ELR (cell line): ENCODE measurements at regions not wholly inside any gene's neighbourhood (a gene's known extent, or its start where the extent isn't known, plus 50 kb on each side); places are given as distances from the start of the nearest gene placed in this dataset.
"Not testable (repeated sequence)": the region's sequence is repeated elsewhere in the genome, so short reads cannot be mapped to it uniquely, and the experiment has no call there.

Source experiments
- DNase-seq: peaks from one replicate; pipeline ENCODE4 v3.0.0-alpha.2; 2015; ENCODE audit warnings: low read depth

DNA sequence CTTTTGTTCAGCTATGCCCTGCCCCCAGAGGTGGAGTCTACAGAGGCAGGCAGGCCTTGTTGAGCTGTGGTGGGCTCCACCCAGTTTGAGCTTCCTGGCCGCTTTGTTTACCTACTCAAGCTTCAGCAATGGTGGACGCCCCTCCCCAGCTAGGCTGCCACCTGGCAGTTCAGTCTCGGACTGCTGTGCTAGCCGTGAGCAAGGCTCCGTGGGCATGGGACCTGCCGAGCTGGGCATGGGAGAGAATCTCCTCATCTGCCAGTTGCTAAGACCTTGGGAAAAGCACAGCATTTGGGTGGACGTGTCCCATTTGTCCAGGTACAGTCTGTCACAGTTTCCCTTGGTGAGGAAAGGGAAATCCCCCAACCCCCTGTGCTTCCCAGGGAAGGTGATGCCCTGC is 270.0 kb upstream of the TCERG1L start:
- not testable (repeated sequence) for DNase-seq

DNA sequence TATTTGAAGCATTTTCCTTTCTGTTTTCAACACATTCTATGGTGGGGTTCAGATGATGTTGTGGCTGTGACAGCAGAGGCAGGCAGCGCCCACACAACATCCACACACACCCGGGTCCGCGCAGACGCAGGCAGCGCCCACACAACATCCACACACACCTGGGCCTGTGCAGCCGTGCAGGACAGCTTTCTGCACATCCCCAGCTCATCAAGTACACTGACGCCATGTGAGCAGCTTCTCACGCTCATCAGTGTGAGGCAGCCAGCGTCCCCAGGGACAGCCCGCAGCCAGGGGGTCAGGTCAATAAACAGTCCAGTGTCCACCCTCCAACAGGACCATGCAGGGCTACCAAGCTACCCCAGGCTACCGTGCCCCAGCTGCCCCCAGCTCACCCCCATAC is 272.8 kb upstream of the TCERG1L start:
- DNase-seq = no peak

DNA sequence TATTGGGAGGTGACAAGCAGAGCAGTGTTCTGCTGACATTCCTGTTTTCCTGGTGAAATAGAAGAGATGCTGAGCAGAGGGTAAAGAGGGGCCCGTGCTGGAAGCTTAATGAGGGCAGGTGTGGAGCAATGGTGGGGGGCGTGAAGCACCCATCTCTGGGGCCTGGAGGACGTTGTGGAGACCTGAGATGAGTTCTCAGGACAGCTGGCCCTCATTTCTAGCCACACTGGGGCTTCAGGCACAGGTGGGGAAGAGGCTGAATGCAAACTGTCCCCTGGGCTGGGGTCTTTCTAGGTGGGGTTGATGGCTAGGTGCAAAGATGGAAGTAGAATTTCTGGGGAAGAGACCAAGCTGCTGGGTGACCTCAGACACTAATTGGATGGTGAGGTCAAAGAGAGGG is 274.2 kb upstream of the TCERG1L start:
- DNase-seq = no peak

- no peak for DNase-seq
Observed at GRCh38 chr10:131586958-131587357, 275.4 kb upstream of the TCERG1L start.

DNA sequence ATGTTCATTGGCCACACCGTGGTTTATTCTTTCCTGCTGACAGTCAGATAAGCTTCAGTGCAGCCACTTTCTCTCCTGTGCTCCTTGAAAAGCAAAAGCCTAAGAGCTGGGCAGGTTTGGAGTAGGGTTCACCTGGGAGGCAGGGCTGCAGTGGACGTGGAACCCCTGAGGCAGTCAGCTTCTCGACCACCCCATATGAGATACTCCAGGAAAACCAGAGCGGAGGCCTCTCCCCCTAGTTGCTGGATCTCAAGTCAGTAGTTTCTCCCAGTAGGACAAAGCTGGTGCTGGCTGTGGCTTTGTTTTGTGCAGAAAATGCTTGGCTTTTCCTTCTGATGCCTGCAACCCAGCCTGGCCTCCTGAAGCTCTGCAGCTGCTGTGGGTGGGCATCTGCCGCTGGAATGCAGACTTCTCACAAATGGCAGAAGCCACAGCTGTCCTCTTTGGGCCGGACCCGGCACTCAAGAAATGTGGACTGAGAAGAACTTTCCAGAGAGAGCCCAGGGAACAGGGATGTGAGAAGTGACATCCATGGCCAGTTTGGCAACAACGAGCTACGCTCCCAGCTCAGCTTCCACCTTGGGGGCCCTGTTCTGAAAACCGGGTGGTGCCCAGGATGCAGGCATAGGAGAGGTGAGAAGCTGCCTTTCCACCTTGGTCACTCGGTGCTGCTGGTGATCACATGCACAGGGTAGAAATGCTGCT is 276.6 kb upstream of the TCERG1L start:
- DNase-seq = no peak

- no peak for DNase-seq
Observed at GRCh38 chr10:131588704-131589220, 277.2 kb upstream of the TCERG1L start.

DNA sequence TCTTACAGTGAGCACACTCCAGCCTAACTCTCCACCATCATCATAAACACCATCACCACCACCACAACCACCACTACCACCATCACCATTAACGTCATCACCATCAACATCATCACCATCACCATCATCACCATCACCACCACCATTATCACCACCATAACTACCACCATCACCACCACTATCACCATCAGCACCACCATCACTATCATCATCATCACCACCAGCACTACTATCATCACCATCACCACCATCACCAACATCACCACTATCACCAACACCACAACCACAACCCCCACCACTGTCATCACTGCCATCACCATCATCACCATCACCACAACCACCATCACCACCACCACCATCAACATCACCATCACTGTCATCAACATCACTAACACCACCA is 279.0 kb upstream of the TCERG1L start:
- DNase-seq = no peak

DNA sequence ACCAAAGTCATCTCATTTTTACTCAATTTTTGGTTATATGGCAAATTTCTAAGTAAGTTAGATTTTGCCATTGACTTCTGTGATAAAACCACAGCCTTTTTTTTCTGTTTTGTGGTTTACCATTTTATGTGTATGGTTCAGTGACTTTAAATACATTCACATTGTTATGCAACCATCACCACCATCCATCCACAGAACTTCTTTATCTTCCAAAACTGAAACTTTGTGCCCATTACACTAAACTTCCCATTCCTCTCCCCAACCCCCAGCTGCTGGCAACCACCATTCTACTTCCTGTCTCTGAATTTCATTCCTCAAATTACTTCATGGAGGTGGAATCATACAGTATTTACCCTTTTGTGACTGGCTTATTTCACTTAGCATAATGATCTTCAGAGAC is 280.4 kb upstream of the TCERG1L start:
- no peak for DNase-seq

DNA sequence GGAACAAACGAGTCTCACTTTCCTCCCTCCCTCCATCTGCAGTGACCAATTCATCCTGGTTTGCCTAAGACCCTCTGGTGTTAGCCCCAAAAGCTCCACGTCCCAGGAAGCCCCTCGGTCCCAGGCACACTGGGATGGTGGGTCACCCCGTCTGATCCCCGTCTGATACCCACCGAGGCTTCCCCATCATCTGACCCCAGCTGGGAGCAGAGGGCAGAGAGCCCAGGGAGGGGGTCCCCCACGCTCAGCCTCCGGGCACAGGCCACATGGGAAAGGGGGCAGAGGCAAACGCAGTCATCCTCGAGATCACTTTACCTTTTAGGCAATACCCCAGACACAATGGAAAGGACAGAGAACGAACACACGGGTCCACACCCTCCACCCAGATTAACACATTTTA is 291.6 kb upstream of the PPP2R2D start:
- DNase-seq = no peak

DNA sequence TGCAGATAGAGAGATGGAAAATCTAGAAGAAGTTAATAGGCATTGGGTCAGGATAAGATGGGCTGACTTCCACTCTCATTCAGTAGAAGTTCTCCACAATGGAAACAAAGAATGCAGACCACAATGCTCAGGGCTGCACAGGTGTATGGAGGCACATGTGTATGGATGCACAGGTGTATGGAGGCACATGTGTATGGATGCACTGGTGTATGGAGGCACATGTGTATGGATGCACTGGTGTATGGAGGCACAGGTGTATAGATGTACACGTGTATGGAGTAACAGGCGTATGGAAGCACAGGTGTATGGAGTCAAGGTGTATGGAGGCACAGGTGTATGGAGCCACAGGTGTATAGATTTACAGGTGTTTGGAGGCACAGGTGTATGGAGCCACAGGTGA is 285.7 kb upstream of the PPP2R2D start:
- DNase-seq = no peak

DNA sequence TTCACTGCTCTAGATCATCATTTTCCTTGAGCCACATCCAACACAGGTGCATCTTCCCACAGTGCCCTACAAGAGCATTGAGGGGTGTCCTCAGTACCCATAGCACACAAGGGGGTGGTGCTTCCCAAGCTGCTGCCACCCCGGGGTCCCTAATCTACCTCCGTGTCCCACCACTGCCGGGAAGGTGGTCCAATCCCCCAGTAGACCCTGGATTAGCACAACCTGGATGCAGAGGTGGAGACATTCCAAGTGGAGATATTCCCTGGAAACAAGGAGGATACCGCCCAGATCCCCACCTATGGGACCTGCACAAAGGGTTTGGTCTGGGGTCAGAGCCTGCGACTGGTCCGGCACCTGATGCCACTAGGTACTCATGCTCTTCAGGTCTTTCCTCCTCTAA is 284.8 kb upstream of the PPP2R2D start:
- no peak for DNase-seq

DNA sequence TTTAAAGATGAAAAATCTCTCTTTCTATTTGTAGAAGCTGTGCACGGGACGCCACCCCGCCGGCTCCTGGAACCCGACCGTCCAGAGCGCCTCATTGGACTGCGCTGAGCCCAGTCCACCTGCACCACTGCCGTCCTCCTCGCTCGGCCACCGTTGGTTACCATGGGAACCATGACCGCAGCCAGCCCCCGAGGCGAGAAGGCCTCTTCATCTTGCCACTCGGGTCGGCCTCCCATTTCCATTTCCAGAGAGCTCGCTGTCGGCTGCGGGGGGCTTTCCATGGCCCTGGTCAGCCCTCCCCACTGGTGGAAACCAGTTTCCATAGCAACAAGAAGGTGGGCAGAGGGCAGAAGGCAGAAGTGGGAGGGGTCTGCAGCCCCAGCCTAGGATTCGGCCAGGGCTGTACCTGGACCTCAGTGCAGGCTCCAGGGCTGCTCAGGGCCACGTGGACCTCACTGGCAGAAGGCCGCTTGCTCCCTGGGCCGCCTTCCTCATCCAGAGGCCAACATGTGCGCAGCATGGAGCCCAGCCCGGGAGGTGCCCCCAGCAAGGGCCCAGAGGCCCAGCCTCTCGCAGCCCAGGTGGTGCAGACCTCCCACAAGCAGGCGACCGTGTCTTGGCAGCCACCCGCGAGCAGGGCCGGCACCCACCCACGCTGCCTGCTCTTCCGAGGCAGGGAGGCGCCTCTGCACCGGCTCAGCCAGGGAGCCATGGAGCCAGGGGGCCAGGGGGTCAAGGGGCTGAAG is 283.5 kb upstream of the PPP2R2D start:
- DNase-seq = no peak

DNA sequence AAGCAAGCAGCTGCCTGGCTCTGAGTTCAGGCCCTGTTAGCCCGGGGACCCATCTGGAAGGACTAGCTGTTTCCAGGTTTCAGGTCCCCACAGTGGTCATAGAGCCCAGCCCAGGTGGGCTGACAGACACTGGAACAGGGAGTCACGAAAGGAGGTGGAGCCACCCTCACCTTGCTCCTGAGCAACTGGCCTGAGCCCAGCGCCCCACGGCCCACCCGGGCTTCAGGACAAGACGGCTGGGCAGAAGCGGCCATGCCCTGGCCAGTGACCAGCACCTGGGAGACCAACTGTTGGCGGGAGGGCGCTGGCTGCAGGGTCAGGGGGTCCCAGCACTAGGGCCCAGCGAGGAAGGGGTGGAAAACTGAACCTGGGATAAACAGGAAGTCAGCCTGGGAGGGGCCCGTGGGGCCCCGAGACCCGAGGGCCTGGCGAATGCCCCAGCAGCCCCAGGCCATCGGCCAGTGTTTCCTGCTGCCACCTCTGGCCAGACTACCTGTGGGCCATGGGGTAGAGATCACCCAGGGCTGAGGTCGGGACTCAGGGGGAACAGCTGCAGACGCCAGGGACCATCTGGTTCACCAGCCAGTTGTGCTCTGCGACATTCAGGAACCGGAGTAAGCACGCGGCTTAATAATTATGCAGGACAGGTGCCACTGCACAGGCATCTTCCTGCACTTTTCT is 282.1 kb upstream of the PPP2R2D start:
- no peak for DNase-seq

DNA sequence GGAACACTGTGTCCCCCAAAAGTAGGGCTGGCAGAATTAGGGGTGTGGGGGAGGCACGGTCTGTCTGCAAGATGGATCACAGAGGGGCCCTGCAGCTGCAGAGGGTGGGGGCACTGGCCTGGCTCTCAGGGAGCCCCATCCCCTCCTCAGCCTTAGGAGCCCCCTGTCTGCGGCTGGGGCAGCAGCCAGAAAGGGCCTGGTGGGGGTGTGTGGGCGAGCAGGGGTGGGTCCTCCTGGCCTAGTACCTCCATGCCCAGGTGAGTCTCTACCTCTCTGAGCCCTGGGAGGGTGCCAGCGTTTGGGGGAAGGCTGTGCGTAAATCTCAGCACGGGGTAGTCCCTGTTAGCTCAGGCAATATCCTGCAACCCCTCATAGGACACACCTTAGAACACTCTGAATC is 280.5 kb upstream of the PPP2R2D start:
- no peak for DNase-seq

DNA sequence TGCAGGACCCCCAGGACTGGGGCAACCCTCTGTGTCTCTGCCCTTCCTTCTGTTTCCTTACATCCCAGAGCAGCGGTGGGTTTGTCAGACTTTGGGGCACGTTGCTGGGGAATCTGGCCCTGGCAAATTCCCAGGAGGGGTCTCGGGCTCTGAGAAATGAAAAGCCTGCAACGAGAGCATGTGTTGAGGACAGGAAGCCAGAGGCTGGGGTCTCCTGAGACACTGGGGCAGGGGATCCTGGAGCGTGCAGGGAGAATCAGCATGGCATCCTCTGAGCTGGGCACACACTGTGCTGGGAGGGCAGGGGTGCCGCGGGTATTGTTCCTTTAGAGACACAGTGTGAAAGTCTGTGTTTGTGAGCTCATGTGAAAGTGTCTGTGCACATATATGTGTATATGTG is 279.9 kb upstream of the PPP2R2D start:
- DNase-seq = no peak

DNA sequence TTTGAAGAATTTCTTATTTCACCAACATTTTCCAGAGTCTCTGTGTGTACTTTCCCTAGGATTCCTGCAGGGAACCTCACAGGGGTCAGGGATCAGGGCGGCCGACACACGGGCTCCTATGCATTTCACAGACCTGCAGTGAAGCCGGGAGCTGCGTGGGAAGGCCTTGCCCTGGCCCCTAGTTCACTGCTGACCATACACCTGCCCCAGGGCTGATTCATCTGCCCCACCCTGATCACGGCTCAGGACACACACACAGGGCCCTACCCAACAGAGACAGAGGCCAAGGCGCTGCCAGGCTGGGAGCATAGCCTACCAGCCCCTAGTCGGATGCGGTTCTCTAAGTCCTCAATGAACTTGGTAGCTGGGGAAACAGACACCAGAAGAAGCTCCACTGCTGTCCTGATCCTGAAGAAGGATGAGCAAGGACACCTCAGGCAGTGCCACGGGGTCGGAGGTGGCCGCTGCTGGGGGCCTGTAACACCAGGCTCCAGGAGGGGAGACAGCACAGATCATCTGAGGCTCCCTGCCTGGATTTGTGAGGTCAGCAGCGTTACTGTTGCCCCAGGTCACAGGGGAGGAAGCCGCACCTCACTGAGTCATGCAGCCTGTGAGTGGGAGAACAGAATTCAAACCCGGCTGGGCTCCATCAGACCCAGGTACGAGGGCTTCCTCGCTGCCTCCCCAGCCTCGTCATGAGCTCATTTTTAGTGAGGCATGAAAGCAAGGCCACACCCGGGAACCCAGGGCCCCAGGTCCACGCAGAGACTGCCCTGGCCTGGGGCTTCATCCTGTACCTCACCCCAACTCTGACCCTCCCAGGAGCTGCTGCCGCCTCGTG is 278.8 kb upstream of the PPP2R2D start:
- DNase-seq = no peak

DNA sequence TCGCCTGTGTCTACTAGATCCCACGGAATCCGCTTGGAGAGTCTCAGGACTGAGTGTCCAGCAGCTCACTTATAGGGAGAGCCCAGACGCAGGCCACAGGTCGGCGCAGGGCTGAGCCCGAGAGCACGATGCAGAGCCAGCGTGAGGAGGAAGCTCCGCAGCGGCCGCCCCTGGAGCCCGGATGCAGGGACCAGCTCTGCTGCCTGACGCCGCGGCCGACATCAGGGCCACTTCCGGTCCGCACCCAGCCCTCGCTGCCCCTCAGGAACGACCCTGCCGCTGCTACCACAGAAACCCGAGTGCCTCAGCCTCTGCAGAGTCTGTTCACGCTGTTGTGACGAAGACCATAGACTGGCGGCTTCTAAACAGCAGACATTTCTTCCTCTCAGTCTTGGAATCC is 275.8 kb upstream of the PPP2R2D start:
- DNase-seq = no peak

DNA sequence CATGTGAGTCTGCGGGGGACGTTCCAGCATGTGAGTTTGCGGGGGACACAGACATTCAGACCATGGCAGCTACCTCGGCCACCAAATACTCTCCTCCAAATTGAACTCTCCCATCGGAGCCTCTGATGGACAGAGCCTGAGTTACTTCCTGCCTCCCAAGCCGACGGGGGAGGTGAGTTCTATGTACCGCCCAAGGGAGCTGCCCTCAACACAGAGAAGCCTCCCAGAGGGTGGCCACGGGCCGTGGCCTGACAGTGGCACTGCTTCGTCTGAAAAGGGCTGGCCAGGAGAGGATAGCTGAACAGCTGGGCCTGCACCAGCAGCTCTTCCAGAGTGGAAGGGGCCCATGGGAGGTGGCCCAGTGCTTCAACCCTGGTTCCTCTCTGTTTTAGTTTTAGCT is 274.5 kb upstream of the PPP2R2D start:
- no peak for DNase-seq

GRCh38 chr10:131629026-131629770 is 271.6 kb upstream of the PPP2R2D start:
- no peak for DNase-seq

DNA sequence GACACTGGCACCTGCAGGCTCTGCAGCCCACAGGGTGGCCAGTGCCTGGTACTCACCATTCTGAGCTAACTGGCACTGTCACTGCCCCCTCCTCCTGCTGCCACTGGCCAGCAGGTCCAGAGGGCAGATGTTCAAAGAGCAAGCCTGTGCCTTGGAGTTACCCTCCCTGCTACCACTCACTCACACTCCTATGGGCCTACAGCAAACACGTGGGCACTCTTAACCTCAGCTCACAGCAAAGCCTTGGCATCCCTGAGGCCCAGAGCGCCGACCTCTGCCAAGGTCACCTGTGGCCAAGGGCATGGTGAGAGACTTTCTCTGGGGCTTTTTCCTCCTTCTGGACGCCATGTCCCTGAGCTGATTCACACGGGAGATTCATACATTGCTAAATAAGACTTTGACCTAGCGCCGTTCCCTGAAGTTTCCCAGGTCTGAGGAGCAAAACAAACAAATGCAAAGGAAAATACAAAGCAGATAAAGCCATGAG is 270.0 kb upstream of the PPP2R2D start:
- DNase-seq = no peak

GRCh38 chr10:131631619-131632018 is 269.2 kb upstream of the PPP2R2D start:
- DNase-seq = no peak
